Psoas muscle (tissue), 7 donors: ENCODE measurements at regions not wholly inside any gene's neighbourhood (a gene's known extent, or its start where the extent isn't known, plus 50 kb on each side); places are given as distances from the start of the nearest gene placed in this dataset.

Experiments used
- ATAC-seq, 4 donors: fragments of 200-7000 bp; cut with Tn5 transposase; one replicate each; pipeline ENCODE4 v1.9.1; 2020; ENCODE audit warnings: moderate library complexity in 3 of 4, mild to moderate bottlenecking in 2 of 4
- DNase-seq, 2 donors: peaks; one replicate each; pipeline ENCODE4 v3.0.0-alpha.2; 2020
- H3K27ac ChIP-seq: fragments of 200-600 bp; one replicate; pipeline ENCODE4 v1.8.0; 2022
- H3K27me3 ChIP-seq, 3 donors: fragments of 200-600 bp in 1 of 3; one replicate each; pipeline versions ENCODE4 v1.6.1 to v1.8.0; 2013 to 2022; ENCODE audit warnings: low read length in 2 of 3, mild to moderate bottlenecking in 2 of 3, moderate library complexity in 1 of 3; ENCODE audit not compliant: insufficient read depth in 3 of 3
- H3K36me3 ChIP-seq, 2 donors: fragments of 200-600 bp in 1 of 2; one replicate each; pipeline versions ENCODE4 v1.6.1 to v1.8.0; 2013 to 2022; ENCODE audit warnings: low read depth in 1 of 2, mild to moderate bottlenecking in 1 of 2, moderate library complexity in 1 of 2; ENCODE audit not compliant: insufficient read depth in 1 of 2
- H3K4me1 ChIP-seq: fragments of 200-600 bp; one replicate; pipeline ENCODE4 v1.8.0; 2022
- H3K4me3 ChIP-seq: fragments of 200-600 bp; one replicate; pipeline ENCODE4 v1.8.0; 2022; ENCODE audit warnings: mild to moderate bottlenecking
- H3K9me3 ChIP-seq: fragments of 200-600 bp; one replicate; pipeline ENCODE4 v1.8.0; 2022
- WGBS, 3 donors: extraction: QIAGEN DNeasy Blood & Tissue Kit; methylation state at CpG; one replicate each; pipeline versions ENCODE4 v1.1.6 to v1.1.7; 2013; 5-methylcytosine and 5-hydroxymethylcytosine counted together
- intact Hi-C, 2 donors: fragments of 100-400 bp; cut with DNase I; formaldehyde crosslinking; loops; one replicate each; pipeline versions ENCODE4 v1.11.0 to v1.14.2; 2022
- TF ChIP-seq, protein P1 (sequence below): fragments of 200-600 bp; IDR thresholded peaks from one replicate; pipeline ENCODE4 v1.8.0; 2022; ENCODE audit warnings: antibody characterized with exemption
- donor health status: healthy with polysubstance abuse.
- donor health status: DM: no; HTN: no; CAD: no; lungs with moderate emphysema.
- donor health status: Bipolar disorder and iron deficiency.
- donor health status: healthy.
- donor health status: DM: yes; HTN: yes; CAD: no.
- donor health status: DM: no; HTN: no; CAD: no.
- donor health status: DM: yes; HTN: yes; CAD: no.

DNA sequence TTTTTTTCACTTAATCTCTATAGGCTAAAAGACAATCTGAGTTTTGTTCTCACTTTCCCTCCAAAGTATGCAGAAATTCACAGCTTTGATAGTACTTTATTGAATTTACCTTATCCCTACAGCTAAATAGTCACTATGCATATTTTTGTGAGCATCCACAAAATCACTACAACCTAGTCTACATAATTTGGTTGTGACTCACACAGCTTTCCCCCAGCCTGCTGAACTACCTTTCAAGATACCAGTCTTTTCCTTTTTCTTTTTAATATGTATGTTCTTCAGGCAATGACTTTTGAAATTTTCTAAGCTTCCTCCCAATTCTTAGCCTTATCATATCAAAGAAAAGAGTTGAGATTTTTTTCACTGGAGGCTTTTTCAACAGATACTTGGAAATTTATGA is 347.3 kb upstream of the CDH6 start:
- ATAC-seq = no peak
- Histone ChIP-seq H3K9me3 (no peaks in the 10 kb centered on the region), H3K27ac (no peak overlapping the region), H3K36me3 (no peaks in the 10 kb centered on the region), H3K4me3 (no peak overlapping the region), H3K27me3 (no peaks in the 10 kb centered on the region), H3K4me1 (no peaks in the 10 kb centered on the region)
- intact Hi-C loops = no loop called here
- DNase-seq = no peak
- TF ChIP-seq, protein P1, sequence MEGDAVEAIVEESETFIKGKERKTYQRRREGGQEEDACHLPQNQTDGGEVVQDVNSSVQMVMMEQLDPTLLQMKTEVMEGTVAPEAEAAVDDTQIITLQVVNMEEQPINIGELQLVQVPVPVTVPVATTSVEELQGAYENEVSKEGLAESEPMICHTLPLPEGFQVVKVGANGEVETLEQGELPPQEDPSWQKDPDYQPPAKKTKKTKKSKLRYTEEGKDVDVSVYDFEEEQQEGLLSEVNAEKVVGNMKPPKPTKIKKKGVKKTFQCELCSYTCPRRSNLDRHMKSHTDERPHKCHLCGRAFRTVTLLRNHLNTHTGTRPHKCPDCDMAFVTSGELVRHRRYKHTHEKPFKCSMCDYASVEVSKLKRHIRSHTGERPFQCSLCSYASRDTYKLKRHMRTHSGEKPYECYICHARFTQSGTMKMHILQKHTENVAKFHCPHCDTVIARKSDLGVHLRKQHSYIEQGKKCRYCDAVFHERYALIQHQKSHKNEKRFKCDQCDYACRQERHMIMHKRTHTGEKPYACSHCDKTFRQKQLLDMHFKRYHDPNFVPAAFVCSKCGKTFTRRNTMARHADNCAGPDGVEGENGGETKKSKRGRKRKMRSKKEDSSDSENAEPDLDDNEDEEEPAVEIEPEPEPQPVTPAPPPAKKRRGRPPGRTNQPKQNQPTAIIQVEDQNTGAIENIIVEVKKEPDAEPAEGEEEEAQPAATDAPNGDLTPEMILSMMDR = no peak

DNA sequence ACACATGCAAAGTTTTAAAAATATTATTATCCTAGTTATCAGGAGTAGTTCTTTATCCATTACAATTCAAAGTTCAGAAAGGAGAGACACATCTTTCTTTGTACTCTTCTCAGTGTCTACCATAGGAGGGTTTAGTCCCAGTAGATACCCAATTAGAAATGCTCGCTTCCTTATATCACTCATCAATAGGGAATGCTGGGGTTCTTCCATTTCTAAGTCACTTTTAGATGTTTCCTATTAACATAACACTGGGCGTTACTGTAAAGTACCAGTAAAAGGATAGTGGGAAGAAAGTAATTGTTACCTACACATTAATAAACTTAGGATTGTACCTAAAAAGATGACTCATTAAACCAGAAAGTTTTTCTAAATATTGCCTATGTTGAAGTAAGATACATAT is 348.3 kb upstream of the CDH6 start:
- H3K9me3 ChIP-seq = no peaks in the 10 kb centered on the region
- intact Hi-C loops = no loop called here
- no peak overlapping the region for H3K4me3 ChIP-seq
- 41 to 69% (median 47%) methylated on average over 2 of the region's 2 CpGs for WGBS, 3 donors
- TF ChIP-seq, protein P1 = no peak
- DNase-seq (no peak), ATAC-seq (no peak)
- no peaks in the 10 kb centered on the region for H3K4me1 ChIP-seq
- no peaks in the 10 kb centered on the region for H3K36me3 ChIP-seq
- no peaks in the 10 kb centered on the region for H3K27me3 ChIP-seq
- no peak overlapping the region for H3K27ac ChIP-seq

DNA sequence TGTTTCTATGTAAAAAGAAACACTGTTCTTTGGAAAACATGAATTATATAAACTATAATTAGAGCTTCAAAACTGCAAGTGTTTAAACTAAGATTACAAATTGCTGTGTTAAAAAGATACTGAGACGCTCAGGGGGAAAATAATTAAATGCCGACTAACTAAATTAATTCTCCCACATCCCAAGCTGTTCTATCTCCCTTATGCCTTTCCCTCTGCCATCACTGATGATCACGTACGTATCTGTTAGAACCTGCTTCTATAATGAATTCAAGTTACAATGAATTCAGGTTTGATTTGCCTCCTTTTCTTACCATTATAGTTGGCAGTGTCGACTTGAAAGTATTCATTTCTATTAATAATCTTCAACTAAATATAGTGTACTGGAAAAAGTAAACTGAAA is 349.9 kb upstream of the CDH6 start:
- TF ChIP-seq, protein P1 = no peak
- no peaks in the 10 kb centered on the region for H3K9me3 ChIP-seq
- H3K27me3 ChIP-seq = no peaks in the 10 kb centered on the region
- intact Hi-C loops = no loop called here
- no peaks in the 10 kb centered on the region for H3K4me1 ChIP-seq
- no peak for ATAC-seq
- no peak for DNase-seq
- H3K4me3 ChIP-seq = no peak overlapping the region
- H3K27ac ChIP-seq = no peak overlapping the region
- 86 to 89% (median 87%) methylated on average over 5 of the region's 5 CpGs for WGBS, 3 donors
- no peaks in the 10 kb centered on the region for H3K36me3 ChIP-seq

DNA sequence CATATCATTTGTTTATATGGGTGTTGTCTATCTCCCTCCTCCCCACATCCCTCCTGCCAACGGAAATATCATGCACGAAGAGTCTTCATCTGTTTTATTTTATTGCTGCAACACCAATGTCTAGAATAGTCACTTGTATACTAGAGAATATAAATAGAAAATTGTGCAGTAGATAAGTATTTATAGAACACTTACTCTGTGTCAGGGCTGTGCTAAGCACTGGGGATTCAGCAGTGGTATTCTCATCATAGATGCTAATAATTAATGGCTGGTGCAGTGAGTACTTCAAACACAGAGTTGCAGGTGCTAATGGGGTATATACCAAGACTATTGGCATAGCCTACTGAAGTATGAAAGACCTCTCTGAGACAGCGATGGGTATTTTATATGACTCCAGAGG is 353.5 kb upstream of the CDH6 start:
- TF ChIP-seq, protein P1 = no peak
- 26 to 78% (median 46%) methylated on average over 3 of the region's 3 CpGs for WGBS, 3 donors
- Histone ChIP-seq H3K4me3 (no peak overlapping the region), H3K27me3 (no peaks in the 10 kb centered on the region), H3K9me3 (no peaks in the 10 kb centered on the region), H3K4me1 (no peaks in the 10 kb centered on the region), H3K36me3 (no peaks in the 10 kb centered on the region), H3K27ac (no peak overlapping the region)
- intact Hi-C loops = no loop called here
- ATAC-seq = peak; percentile 71 to 96 (median 87)
- DNase-seq = no peak

DNA sequence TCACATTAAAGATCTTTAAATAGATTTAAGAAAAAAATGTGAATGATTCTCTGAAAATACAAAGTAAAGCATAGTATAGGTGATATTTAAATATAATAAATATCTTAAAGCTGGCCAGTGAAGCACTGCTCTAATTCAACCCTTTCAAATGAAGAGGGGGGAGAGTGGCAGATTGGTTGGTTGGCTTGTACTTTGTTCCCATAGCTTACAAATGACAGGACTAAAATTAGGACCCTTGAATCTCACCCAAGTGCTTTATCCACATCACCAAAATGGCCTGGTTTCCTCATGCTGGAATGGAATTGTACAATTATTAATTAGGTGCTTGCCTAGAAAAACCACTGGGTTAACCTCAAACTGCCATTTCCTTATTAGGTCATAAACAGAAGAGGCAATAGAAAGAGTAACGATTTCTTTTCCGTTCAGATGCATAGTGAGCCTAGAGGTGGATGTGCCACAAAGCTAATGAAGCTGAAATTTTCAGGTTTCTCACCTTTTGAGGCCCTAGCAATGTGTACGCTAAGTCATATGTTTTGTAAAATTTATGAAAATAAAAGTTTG is 354.5 kb upstream of the CDH6 start:
- TF ChIP-seq, protein P1 = no peak
- DNase-seq (no peak), ATAC-seq (no peak)
- WGBS, 3 donors = 52 to 73% (median 69%) methylated on average over 3 of the region's 3 CpGs
- intact Hi-C loops = no loop called here
- no peaks in the 10 kb centered on the region for H3K4me1 ChIP-seq
- no peaks in the 10 kb centered on the region for H3K9me3 ChIP-seq
- no peaks in the 10 kb centered on the region for H3K36me3 ChIP-seq
- H3K4me3 ChIP-seq = no peak overlapping the region
- no peak overlapping the region for H3K27ac ChIP-seq
- H3K27me3 ChIP-seq = no peaks in the 10 kb centered on the region
